ENCODE measurements at regions not wholly inside any gene's neighbourhood (a gene's known extent, or its start where the extent isn't known, plus 50 kb on each side); places are given as distances from the start of the nearest gene placed in this dataset.

DNA sequence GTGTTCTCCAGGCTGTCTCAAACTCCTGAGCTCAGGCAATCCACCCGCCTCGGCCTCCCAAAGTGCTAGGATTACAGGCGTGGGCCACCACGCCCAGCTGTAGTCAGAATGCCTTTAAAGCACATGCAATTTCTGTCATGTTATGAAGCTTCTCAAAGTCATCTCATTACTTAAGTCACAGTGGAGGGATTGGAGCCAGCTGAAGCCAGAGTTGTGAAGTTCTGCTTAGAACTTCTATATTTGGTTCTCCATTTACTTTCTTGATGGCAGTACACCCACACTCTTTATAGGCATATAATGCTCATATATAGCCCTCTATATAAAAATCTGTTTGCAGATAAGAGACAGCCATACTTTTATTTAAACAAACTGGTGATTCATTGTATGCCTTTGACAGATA lies 68.8 kb upstream of the CWC22 start:
- TF ChIP-seq, protein P1, sequence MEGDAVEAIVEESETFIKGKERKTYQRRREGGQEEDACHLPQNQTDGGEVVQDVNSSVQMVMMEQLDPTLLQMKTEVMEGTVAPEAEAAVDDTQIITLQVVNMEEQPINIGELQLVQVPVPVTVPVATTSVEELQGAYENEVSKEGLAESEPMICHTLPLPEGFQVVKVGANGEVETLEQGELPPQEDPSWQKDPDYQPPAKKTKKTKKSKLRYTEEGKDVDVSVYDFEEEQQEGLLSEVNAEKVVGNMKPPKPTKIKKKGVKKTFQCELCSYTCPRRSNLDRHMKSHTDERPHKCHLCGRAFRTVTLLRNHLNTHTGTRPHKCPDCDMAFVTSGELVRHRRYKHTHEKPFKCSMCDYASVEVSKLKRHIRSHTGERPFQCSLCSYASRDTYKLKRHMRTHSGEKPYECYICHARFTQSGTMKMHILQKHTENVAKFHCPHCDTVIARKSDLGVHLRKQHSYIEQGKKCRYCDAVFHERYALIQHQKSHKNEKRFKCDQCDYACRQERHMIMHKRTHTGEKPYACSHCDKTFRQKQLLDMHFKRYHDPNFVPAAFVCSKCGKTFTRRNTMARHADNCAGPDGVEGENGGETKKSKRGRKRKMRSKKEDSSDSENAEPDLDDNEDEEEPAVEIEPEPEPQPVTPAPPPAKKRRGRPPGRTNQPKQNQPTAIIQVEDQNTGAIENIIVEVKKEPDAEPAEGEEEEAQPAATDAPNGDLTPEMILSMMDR (IDR thresholded peaks at IDR 0.05), result no peak
- TF ChIP-seq POLR2A (IDR thresholded peaks at IDR 0.05), result no peak
